GM18507 (cell line): ENCODE measurements at regions not wholly inside any gene's neighbourhood (a gene's known extent, or its start where the extent isn't known, plus 50 kb on each side); places are given as distances from the start of the nearest gene placed in this dataset.
"Not testable (repeated sequence)": the region's sequence is repeated elsewhere in the genome, so short reads cannot be mapped to it uniquely, and the experiment has no call there.

Experiments
- DNase-seq: peaks from one replicate; pipeline ENCODE4 v3.0.0; 2011; ENCODE audit warnings: low read depth; ENCODE audit not compliant: insufficient read length; ENCODE audit errors: extremely low spot score
- FAIRE-seq: peaks from 2 replicates; lab custom pipeline; 2011; peaks lifted over from hg19 to GRCh38; lab: Jason Lieb, UNC

DNA sequence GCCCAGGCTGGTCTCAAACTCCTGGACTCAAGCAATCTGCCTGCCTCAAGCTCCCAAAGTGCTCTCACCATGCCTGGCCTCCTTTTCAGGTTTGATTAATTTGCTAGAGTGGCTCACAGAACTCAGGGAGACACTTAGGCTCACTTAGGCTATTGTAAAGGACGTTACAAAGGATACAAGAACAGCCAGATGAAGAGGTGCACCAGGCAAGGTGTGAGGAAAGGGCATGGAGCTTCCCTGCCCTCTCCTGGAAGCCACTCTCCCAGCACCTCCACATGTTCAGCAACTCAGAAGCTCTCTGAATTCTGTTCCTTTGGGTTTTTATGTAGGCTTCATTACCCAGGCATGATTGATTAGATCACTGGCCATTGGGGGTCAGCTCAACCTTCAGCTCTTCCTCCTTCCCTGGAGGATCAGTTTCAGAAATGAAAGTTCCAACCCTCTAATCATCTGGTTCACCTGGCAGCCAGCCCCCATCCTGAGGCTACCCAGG lies 78.7 kb upstream of the RGPD5 start:
- no peak for FAIRE-seq
- DNase-seq = no peak

DNA sequence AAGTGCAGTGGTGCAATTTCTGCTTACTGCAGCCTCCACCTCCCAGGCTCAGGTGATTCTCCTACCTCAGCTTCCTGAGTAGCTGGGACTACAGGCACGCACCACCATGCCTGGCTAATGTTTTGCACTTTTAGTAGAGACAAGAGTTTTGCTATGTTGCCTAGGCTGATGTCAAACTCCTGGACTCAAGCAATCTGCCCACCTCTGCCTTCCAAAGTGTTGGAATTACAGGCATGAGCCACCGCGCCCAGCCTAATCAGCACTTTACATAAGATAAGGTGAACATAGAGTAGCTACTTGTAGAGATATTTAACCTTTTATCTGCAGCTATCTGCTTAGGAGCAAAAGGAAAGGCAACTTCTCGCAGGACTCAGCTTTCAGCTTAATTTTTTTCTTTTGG lies 77.5 kb upstream of the RGPD5 start:
- DNase-seq, FAIRE-seq: not testable (repeated sequence)

DNA sequence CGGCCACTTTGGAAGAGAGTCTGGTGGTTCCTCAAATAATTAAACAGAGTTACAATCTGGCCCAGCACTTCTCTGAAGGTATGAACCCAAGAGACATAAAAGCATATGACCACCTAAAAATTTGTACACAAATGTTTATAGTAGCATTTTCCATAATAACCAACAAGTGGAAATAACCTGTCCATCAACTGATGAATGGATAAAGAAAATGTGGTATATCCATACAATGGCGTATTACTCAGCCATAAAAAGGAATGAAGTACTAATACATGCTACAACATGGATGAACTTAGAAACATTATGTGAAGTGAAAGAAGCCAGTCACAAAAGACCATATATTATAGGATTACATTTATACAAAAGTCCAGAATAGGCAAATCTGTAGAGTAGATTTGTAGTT lies 76.0 kb upstream of the RGPD5 start:
- FAIRE-seq (no peak), DNase-seq (no peak)

DNA sequence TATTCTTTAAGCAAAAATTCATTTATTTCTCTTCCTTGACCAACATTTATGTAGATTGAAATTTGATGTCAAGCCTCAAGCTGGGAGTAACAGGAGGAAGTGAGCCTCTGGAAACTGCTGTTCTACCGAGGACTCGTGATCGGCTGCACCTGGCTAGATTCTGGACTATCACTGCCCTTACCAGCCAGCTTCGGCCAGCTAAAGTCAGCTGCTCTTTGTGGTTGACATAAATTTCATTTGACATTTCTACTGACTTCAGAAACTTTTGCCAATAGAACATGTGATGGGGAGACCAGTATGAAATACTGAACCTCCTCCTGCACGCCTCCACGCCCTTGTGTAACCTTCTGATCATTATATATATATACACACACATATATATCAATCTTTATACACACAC lies 74.2 kb upstream of the RGPD5 start:
- FAIRE-seq = no peak

DNA sequence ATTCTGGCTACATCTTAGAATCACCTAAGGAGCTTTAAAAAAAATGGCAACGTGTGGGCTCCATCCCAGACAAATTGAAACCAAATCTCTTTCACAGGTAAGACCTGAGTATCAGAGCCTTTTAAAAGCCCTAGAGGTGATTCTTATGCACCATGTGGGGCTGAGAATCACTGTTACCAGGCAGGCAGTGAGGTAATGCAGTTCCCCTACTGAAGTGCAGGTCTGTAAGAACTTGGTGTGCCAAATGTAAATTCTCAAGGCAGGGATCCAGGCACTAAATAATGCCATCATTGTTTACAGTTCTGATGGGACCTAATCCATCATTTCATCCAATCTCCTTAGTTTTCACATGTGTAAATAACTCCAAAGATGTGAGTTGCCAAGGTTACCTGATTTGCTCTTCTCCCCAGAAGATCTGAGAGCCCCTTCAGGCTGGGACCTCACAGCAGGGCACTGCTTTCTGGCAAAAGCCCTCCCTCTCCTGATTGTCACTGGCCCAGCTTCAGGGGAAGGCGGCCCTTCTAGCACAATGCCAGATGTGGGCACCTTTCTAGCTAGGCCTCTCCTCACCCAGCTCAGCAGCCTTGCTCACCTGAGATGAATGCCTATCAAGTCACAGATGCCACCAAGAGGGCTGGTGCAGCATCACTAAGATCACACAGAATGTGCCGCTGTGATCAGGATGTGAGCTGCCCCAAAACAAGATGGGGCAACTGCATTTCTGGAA lies 73.6 kb upstream of the RGPD5 start:
- DNase-seq (no peak), FAIRE-seq (no peak)

More for the DNA sequence above, 74.2 kb upstream of the RGPD5 start:
- no peak for DNase-seq

DNA sequence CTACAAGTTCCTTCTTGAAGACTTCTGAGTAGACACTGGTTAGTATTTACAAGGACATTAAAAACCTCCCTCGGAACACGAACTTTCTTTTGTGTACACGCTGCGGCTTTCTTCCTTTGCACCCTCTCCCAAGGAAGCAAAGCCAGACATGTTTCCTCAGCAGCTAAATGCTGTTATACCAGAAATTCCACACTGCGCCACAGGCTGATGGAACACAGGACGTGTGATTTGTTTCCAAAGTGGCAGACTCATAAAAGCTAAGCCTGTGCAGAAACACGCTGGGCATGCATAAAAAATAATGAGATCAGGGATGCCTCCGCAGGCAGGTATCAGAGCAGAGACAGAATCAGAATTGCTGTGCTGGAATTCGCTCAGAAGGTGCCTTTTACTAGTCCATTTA lies 73.0 kb upstream of the RGPD5 start:
- FAIRE-seq (no peak), DNase-seq (no peak)

DNA sequence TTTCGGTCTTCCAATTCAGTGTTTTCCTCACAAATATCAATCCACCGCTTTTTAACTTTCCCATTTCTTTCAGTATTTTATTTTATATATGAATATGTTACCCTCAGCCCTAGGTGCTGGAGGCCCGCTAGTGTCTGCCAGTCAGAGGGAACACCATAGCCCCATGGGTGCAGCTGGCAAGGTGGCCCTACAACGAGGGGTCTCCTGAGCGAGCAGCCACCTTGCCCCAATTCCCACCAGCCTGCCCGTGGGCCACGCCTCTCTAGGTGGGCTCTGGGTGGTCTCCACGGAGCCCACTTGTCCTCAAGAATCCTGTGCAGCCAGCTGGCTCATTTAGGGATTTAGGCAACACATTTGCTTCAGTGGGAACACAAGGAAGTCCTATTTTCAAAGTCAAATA lies 72.5 kb upstream of the RGPD5 start:
- FAIRE-seq (no peak), DNase-seq (no peak)

DNA sequence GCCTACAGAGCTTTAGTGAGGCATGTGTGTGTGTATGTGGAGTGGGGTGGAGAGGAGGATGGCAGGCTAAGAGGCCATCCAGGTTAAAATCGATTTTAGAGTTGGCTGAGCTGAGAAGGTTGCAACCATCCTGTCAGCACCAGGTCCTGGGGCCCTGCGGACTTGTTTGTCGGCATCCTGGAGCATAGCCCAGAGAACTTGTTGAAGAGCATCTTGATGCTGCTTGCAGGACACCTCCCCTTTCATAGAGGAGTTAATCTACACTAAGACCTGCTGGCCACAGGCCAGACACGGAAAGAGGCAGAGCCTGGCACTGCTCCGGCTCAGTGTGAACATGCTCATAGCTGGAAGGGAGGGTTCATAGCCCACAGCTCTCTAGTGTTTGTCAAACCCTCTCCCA lies 72.1 kb upstream of the RGPD5 start:
- DNase-seq = no peak

DNA sequence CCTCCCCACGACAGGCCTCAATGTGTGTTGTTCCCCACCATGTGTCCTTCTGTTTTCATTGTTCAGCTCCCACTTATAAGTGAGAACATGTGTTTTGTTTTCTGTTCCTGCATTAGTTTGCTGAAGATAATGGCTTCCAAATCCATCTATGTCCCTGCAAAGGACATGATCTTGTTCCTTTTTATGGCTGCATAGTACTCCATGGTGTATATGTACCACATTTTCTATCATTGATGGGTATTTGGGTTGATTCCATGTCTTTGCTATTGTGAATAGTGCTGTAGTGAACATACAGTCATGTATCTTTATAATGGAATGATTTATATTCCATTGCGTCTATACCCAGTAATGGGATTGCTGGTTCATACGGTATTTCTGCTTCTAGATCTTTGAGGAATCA lies 71.5 kb upstream of the RGPD5 start:
- DNase-seq, FAIRE-seq: not testable (repeated sequence)

More for the DNA sequence above, 72.1 kb upstream of the RGPD5 start:
- no peak for FAIRE-seq

DNA sequence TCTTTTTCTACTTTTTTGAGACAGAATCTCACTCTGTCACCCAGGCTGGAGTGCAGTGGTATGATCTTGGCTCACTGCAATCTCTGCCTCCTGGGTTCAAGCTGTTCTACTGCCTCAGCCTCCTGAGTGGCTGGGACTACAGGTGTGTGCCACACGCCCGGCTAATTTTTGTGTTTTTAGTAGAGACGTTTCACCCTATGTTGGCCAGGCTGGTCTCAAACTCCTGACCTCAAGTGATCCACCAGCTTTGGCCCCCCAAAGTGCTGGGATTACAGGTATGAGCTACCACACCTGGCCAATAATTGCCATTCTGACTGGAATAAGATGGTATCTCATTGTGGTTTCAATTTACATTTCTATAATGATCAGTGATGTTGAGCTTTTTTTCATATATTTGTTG lies 71.0 kb upstream of the RGPD5 start:
- not testable (repeated sequence) for DNase-seq, FAIRE-seq

DNA sequence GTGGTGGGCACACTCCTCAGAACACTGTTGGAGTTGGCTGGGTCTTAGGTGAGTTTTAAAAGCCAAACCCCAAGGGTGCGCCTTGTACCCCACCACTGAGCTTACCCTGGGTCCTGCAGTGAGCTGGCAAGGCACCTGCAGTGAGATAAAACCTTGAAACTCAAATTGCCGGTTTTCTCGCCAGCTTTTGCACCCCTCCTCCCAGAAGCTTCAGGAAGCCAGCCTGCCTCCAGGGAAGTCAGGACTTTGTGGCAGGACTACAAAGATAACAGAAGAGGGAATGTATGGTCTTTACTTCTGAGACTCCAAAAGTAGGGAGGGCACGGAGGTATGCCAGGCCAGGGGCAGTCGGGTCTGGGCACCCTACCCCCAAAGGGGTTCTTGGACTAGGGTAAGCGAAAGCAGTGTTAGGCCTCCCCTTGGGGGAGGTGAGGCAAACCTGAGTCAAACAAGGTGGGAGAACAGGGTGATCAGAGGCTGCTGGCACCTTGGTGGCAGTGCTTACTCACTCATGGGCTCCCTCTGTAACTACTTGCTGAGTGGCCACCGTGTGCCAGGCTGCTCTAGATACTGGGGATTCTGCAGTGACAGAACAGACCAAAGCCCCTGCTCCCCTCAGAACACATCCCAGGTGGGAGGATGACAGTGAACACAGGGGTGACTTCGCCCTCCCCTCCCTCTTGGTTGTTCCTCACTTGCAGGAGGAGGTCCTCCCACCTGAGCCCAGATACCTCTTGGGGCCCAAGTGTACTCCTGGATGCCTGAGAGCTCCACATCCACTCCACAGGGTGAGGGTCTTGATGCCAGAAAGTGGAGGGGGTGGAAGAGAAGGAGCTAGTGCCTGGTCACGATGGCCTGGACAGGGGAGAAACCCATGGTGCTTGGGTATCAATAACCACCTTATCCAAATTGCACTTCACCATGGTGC lies 69.3 kb upstream of the RGPD5 start:
- no peak for FAIRE-seq
- no peak for DNase-seq

DNA sequence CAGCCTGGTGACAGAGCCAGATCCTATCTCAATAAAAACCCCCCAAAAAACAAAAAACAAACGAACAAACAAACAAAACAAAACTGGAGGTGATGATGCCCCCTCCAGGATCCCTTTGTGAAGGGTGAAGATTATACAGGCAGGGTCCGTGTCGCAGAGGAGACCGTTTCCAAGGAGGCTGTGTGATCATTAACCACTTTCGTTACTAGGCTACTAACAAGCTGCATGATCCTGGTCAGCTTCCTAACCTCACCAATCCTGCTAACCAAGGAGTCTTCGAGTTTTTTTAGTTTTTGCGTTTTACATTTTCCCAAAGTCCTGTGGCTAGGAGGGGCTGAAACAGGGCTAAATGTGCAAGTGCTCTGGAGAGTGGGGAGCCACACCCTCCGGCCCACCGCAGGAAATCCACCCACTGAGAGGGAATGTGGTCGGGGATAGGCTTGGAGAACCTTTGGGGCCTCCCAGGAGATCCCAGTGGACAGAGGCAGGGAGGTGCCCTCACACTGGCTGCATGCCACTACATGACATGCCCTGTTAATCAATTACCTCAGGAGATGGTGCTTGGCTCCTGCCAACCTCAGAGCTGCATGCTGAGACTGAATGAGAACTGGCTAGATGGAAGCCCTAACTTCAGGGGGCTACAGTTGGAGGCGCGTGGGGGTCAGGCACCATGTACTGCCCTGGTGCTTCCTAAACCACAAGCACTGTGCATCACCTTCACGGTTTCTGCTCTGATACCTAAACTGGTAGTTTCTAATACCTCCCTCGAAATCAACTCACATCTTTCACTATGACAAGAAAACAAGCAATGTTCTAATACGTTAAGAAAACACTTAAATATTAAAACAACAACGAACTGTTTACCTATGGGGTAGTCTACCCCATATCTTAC lies 67.5 kb upstream of the RGPD5 start:
- FAIRE-seq = peak; percentile 56
- DNase-seq = no peak

DNA sequence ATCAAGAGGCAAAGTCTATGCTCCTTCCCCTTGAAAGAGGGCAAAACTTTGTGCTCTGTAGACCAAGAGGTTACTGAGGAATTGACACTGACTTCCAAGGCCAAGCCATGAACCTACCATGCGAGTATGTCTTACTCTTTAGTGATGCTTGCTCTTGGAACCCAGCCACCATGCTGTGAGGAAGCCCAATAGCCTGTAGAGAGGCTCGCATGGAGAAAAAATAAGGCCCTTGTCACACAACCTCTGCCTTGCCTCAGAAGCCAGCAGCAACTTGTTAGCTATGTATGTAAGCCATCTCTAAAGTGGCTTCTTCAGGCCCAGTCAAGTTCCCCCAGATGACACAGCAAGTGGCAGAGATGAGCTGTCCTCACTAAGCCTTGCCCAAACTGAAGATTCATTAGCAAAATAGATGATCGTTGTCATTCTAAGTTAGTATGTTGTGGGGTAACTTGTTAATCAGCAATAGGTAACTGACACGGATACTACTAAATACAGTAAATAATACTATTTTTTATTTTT lies 66.1 kb upstream of the RGPD5 start:
- FAIRE-seq = no peak
- DNase-seq = no peak

DNA sequence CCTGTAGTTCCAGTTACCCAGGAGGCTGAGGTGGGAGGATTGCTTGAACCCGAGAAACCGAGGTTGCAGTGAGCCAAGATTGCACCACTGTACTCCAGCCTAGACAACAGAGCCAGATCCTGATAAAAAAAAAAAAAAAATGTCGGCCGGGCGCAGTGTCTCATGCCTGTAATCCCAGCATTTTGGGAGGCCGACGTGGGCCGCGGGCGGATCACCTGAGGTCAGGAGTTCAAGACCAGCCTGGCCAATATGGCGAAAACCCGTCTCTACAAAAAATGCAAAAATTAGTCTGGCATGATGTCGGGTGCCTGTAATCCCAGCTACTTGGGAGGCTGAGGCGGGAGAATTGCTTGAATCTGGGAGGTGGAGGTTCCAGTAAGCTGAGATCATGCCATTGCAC lies 60.4 kb upstream of the RGPD5 start:
- not testable (repeated sequence) for DNase-seq, FAIRE-seq

DNA sequence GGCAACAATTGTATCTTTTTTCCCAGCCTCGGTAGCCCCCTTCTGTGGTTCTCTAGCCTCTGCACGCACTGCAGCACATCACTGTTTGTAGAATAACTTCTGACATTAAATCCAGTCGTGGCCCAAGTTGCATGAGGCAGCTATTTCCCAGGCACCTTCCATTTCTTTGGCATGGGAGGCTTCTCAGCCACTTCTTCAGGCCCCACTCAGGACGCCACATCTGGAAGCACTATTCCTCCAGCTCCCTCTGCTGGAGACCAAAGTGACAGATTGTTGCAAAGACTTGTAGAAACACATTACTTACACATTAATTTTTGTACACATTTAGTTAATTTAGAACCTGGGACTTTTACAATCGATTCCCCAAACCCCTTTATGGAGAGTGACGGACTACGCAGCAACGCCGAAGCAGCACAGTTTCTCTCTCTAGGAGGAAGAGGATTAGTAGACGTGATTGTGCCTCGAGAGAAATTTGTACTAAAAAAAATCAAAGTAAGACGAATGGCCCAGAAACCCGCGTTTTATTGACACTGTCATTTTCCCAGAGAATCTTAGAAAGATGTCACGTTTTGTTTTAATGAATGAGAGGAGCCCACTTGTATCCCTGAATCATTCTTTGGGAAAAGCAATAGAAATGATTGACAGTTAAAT lies 57.8 kb upstream of the RGPD5 start:
- FAIRE-seq = no peak
- DNase-seq = no peak
